ENCODE measurements at regions not wholly inside any gene's neighbourhood (a gene's known extent, or its start where the extent isn't known, plus 50 kb on each side); places are given as distances from the start of the nearest gene placed in this dataset.
A peak's percentile ranks its signal among the peaks of the same experiment; 100 is the strongest.
"Not testable (repeated sequence)": the region's sequence is repeated elsewhere in the genome, so short reads cannot be mapped to it uniquely, and the experiment has no call there.

- no peak for DNase-seq
These were observed 154.0 kb downstream of the REEP3 start for GRCh38 chr10:63675171-63675570.

- no peak for DNase-seq
These were observed 155.8 kb downstream of the REEP3 start for GRCh38 chr10:63677001-63677400.

GRCh38 chr10:63680545-63680944 lies 159.3 kb downstream of the REEP3 start:
- not testable (repeated sequence) for DNase-seq

DNA sequence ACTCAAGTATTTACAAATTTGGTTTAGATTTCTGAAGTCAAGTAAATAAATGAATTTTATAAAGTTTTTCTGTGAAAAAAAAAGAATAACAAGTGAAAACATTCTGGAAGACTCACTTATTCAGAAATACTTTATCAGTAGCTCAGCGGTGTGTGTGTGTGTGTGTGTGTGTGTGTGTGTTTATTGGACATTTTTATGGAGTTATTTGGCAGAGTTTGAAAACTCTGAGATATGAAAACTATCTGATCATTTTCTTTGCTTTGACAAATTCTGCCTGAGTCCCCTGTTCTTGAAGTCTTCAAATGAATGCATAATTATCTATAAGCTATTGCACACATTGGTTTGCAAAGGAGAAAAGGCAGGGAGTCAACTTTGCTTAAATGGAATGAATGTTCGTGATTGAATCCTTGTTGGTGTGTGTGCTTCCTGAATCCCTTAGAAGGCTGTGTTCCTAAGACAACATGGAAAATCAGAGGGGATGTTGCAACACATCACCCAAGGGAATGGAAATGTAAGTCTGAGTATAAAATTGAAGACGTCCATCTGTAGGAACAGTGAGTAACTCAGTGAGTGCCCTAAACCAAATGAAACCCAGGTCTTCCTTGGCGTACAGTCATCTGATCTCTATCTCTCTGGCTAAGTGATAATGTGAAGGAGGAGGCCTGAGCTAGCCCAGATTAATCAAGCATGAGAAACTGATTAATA lies 160.9 kb downstream of the REEP3 start:
- DNase-seq = no peak

- DNase-seq = not testable (repeated sequence)
These were observed 161.5 kb downstream of the REEP3 start for GRCh38 chr10:63682698-63683052.

DNA sequence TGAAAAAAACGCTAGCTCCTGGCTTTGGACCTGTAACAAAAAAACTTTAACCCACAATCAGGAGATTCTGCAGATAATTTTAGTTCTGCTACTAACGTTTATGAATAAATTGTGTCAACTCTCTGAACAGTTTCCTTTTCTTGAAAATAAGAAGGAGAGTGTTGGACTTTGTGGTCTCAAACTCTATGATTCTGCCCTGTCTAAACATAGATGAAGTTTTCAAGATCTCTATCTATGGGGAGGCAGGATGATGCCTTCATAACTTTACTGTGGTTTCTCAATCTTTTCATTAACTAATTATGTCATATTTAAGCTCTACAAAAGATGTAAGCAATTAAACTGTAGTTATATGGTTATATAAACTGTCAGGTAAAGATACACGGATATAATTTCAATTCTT lies 162.0 kb downstream of the REEP3 start:
- DNase-seq = no peak

- DNase-seq = no peak
These were observed 162.5 kb downstream of the REEP3 start for GRCh38 chr10:63683686-63684085.

- DNase-seq = no peak
These were observed 163.2 kb downstream of the REEP3 start for GRCh38 chr10:63684257-63684936.

- no peak for DNase-seq
These were observed 168.6 kb downstream of the REEP3 start for GRCh38 chr10:63689768-63690167.

DNA sequence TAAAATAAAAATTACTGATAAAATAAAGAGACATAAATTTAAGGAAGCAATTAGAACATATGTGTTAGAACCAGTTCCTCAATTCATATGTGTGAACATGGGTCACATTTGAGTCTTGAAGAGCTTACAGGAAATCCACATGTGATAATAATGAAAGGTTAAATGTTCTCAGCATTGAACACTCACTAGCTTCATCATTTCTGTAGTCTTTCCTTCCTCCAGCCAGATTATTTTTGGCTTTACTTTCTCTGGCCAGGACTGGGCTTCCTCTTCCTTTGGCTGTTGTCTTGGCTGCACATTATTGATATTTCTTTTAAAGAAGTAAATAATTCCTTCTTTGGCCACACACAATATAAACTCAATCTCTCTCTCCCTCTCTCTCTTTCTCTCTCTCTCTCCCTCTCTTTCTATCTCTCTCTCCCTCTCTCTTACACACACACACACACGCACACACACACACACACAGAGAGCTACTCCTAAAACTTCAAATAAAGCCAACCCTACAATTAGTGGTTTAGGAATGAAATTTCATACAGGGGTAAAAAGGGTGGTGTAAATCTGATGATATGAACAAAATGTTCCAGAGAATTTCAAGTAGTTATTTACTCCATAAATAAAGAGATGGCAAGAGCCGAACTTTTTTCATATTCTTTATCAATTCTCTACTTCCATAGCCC lies 171.2 kb downstream of the REEP3 start:
- DNase-seq = no peak

GRCh38 chr10:63693021-63693420 lies 171.8 kb downstream of the REEP3 start:
- DNase-seq = not testable (repeated sequence)

DNA sequence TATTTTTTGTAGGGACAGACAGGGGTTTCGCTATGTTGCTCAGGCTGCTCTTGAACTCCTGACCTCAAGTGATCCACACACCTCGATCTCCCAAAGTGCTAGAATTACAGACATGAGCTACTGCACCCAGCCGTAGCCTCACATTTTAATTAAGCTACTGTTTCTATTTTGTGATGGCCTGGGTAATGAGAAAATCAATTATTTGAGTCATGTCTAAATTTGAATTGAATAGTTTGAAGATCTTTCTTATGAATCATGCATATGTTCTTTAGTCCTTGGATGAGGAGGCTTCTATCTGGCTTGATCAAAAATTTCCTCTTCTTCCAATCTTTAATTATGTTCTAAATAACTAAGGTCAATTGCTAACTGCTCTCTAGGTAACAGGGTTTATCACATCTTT lies 175.0 kb downstream of the REEP3 start:
- DNase-seq = no peak

- no peak for DNase-seq
These were observed 177.0 kb downstream of the REEP3 start for GRCh38 chr10:63697956-63698786.

GRCh38 chr10:63698787-63699150 lies 177.6 kb downstream of the REEP3 start:
- DNase-seq = no peak

DNA sequence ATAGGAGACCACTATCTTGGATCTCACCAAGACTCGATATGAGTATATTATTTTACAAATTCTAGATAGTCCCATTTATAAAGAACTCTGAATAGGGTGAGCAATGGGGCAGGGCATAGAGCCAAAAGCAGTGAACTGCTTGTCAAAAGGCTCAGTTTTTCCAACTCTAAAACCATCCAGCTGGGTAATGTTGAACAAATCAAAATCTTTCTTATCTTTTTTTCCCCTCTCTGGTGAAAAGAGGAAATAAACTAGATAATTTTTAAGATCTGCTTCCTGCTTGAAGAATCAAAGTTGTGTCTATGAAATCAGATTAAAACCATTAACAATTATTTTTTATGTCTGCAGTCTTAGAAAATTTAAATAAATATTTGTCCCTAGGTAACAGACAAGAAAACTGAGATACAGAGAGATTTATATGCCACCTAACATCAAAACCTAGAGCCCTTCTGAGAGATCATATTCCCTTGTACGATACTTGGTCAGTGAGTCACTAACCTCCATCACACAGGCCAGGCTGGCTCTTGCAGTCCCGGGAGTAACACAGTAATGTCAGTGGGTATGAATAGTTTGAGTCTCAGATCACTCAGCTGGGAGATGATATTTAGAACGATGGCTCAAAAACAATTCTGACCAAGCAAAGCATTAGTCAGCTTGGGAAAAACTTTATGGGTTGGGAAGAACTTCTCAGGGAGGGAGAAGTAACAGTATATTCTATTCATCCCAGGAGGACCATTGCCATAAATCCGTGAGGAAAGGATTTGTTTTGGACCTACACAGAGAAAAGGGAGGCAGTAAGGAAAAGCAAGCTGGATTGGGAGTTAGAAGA lies 178.8 kb downstream of the REEP3 start:
- DNase-seq = no peak

DNA sequence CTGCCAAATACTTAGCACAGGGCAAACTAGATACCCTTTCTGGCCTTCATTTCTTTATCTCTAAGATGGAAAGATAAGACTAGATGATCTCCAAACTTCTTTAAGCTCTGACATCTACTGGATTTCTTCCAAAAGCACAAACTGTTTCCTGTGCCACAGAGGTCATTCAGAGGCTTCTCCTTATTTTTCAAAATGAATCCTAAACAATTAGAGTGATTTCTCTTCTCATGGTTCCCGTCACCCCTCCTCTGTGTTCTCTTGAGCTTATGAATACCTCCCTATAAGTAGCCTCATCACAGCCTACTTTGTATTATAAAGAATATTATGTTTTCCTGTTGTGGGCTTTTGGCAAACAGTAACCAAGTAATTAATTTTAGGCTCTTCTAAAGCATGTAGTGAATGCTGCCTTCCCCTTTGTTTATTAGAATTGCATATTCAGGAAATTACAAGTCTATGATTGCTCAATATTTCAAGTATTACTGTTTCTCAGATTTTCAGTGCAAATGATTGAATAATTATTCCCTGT lies 179.5 kb downstream of the REEP3 start:
- no peak for DNase-seq

GRCh38 chr10:63702092-63702491 lies 180.9 kb downstream of the REEP3 start:
- no peak for DNase-seq

- DNase-seq = peak; percentile 52
These were observed 182.0 kb downstream of the REEP3 start for GRCh38 chr10:63703113-63703670.

DNA sequence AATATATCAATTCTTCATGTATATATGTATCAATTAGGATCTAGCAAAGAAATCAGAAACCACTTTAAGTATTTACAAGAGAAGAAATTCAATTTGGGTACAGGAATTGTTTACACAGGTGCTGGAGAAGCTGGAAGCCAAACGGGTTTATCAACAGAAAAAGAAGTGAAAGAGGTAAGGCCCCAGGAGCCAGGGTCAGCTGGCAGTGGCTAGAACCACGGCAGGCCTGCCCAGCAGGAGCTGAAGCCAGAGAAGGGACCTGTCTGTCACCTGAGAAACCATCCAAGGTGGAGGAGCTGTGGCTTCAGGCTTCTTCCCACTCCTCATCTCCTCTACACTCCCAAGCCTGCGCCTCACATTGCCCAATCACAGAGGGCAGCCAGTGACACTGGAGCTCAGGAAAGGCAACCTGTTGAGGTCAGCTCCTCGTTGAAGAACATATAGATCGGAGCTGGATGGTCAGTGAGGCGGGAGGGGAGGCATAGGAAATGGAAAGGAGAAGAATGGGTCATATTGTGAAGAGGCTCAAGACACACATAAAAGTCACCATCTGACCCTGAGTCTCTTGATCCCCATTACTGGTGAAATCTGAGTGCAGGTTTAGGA lies 182.6 kb downstream of the REEP3 start:
- no peak for DNase-seq

GRCh38 chr10:63707254-63707910 lies 186.2 kb downstream of the REEP3 start:
- peak; percentile 29 for DNase-seq

DNA sequence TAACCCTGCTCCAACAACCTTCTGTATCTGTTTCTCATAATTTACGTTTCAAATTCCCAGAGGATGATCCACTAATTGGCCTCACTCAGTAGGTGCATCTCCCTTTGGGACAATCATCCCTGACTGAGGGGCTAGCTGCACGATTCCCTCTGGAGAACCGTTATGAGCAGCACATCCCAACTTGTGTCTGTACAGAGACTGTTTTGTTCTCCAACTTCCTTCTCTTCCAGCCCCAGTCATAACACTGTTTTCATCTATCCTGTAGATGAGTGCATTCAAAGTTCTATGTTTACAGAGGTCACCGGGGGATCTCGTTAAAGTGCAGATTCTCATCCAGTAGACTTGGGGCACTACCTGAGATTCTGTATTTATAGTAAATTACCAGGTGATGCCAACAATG lies 187.2 kb downstream of the REEP3 start:
- DNase-seq = no peak
